Astrocyte of the spinal cord (primary cell): ENCODE measurements at regions not wholly inside any gene's neighbourhood (a gene's known extent, or its start where the extent isn't known, plus 50 kb on each side); places are given as distances from the start of the nearest gene placed in this dataset.
A peak's percentile ranks its signal among the peaks of the same experiment; 100 is the strongest.
"Not testable (repeated sequence)": the region's sequence is repeated elsewhere in the genome, so short reads cannot be mapped to it uniquely, and the experiment has no call there.

Source experiments
- DNase-seq: peaks from one replicate; pipeline ENCODE4 v3.0.0; 2011; ENCODE audit warnings: low read depth, low spot score
- H3K4me3 ChIP-seq: 2 replicates; pipeline ENCODE4 v1.5.1; 2011; ENCODE audit warnings: low read depth, mild to moderate bottlenecking, low read length, moderate library complexity
- in situ Hi-C: cut with HindIII; loops from 2 replicates; pipeline ENCODE4 v1.10.0; 2017; ENCODE audit warnings: low sequenced_read_pairs

GRCh38 chr1:120357046-120357445 is 57.8 kb upstream of the NBPF8 start:
- DNase-seq, H3K4me3 ChIP-seq, in situ Hi-C loops: not testable (repeated sequence)

- in situ Hi-C loops, DNase-seq, H3K4me3 ChIP-seq: not testable (repeated sequence)
Observed at GRCh38 chr1:120356170-120356569, 58.7 kb upstream of the NBPF8 start.

- DNase-seq: peak; percentile 69
- H3K4me3 ChIP-seq: peak overlapping the region; percentile 23
- in situ Hi-C loops: not testable (repeated sequence)
Observed at GRCh38 chr1:120354618-120355184, 60.1 kb upstream of the NBPF8 start.

GRCh38 chr1:120342231-120343073 is 72.4 kb upstream of the NBPF8 start:
- in situ Hi-C loops, DNase-seq: not testable (repeated sequence)
- peak overlapping the region; percentile 12 for H3K4me3 ChIP-seq

GRCh38 chr1:120341756-120342155 is 73.1 kb upstream of the NBPF8 start:
- in situ Hi-C loops: not testable (repeated sequence)
- peak; percentile 9 for DNase-seq
- H3K4me3 ChIP-seq: peak overlapping the region; percentile 47

GRCh38 chr1:120340838-120341751 is 73.7 kb upstream of the NBPF8 start:
- peak overlapping the region; percentile 47 for H3K4me3 ChIP-seq
- DNase-seq, in situ Hi-C loops: not testable (repeated sequence)

GRCh38 chr1:120315738-120316137 is 99.1 kb upstream of the NBPF8 start:
- DNase-seq, in situ Hi-C loops: not testable (repeated sequence)

GRCh38 chr1:120311930-120312329 is 102.9 kb upstream of the NBPF8 start:
- H3K4me3 ChIP-seq: not testable (repeated sequence)

More at GRCh38 chr1:120315738-120316137, 99.1 kb upstream of the NBPF8 start:
- not testable (repeated sequence) for H3K4me3 ChIP-seq

GRCh38 chr1:120308940-120309578 is 105.8 kb upstream of the NBPF8 start:
- DNase-seq, H3K4me3 ChIP-seq, in situ Hi-C loops: not testable (repeated sequence)

More at GRCh38 chr1:120311930-120312329, 102.9 kb upstream of the NBPF8 start:
- in situ Hi-C loops, DNase-seq: not testable (repeated sequence)

GRCh38 chr1:120305046-120305445 is 109.8 kb upstream of the NBPF8 start:
- in situ Hi-C loops, DNase-seq, H3K4me3 ChIP-seq: not testable (repeated sequence)

GRCh38 chr1:120304341-120304740 is 110.5 kb upstream of the NBPF8 start:
- DNase-seq, H3K4me3 ChIP-seq, in situ Hi-C loops: not testable (repeated sequence)

GRCh38 chr1:120299433-120300057 is 115.3 kb upstream of the NBPF8 start:
- H3K4me3 ChIP-seq, DNase-seq, in situ Hi-C loops: not testable (repeated sequence)

- DNase-seq, in situ Hi-C loops, H3K4me3 ChIP-seq: not testable (repeated sequence)
Observed at GRCh38 chr1:120298487-120298886, 116.3 kb upstream of the NBPF8 start.

GRCh38 chr1:120297345-120297953 is 117.4 kb upstream of the NBPF8 start:
- DNase-seq, in situ Hi-C loops, H3K4me3 ChIP-seq: not testable (repeated sequence)

GRCh38 chr1:120290105-120290504 is 113.8 kb upstream of the SEC22B start:
- H3K4me3 ChIP-seq, DNase-seq, in situ Hi-C loops: not testable (repeated sequence)

GRCh38 chr1:120289601-120290074 is 113.3 kb upstream of the SEC22B start:
- in situ Hi-C loops, DNase-seq, H3K4me3 ChIP-seq: not testable (repeated sequence)
